ENCODE measurements at regions not wholly inside any gene's neighbourhood (a gene's known extent, or its start where the extent isn't known, plus 50 kb on each side); places are given as distances from the start of the nearest gene placed in this dataset.

GRCh38 chr3:168495932-168496331 lies 400.2 kb upstream of the GOLIM4 start:
- DNase-seq, result no peak

- DNase-seq, result no peak
Measured at GRCh38 chr3:168495270-168495669, 399.5 kb upstream of the GOLIM4 start.

GRCh38 chr3:168493412-168494205 lies 397.9 kb upstream of the GOLIM4 start:
- no peak for DNase-seq

- no peak for DNase-seq
Measured at GRCh38 chr3:168490981-168491380, 395.3 kb upstream of the GOLIM4 start.

GRCh38 chr3:168489301-168489700 lies 393.6 kb upstream of the GOLIM4 start:
- no peak for DNase-seq

- DNase-seq, result no peak
Measured at GRCh38 chr3:168485936-168486335, 390.2 kb upstream of the GOLIM4 start.

- no peak for DNase-seq
Measured at GRCh38 chr3:168476360-168476980, 380.7 kb upstream of the GOLIM4 start.

GRCh38 chr3:168475704-168476103 lies 380.0 kb upstream of the GOLIM4 start:
- no peak for DNase-seq

GRCh38 chr3:168473334-168473890 lies 377.7 kb upstream of the GOLIM4 start:
- DNase-seq, result no peak

GRCh38 chr3:168472783-168473182 lies 377.1 kb upstream of the GOLIM4 start:
- DNase-seq, result no peak

GRCh38 chr3:168470380-168470779 lies 374.7 kb upstream of the GOLIM4 start:
- no peak for DNase-seq

- no peak for DNase-seq
Measured at GRCh38 chr3:168469436-168469835, 373.7 kb upstream of the GOLIM4 start.

GRCh38 chr3:168467115-168467714 lies 371.5 kb upstream of the GOLIM4 start:
- no peak for DNase-seq

- DNase-seq, result no peak
Measured at GRCh38 chr3:168461793-168462192, 366.1 kb upstream of the GOLIM4 start.

- DNase-seq, result no peak
Measured at GRCh38 chr3:168459226-168459784, 363.6 kb upstream of the GOLIM4 start.

- DNase-seq, result no peak
Measured at GRCh38 chr3:168457954-168458539, 362.3 kb upstream of the GOLIM4 start.

- DNase-seq, result no peak
Measured at GRCh38 chr3:168455814-168456213, 360.1 kb upstream of the GOLIM4 start.

GRCh38 chr3:168453623-168454022 lies 357.9 kb upstream of the GOLIM4 start:
- DNase-seq, result no peak

GRCh38 chr3:168443965-168444364 lies 348.2 kb upstream of the GOLIM4 start:
- no peak for DNase-seq

- DNase-seq, result no peak
Measured at GRCh38 chr3:168442502-168442901, 346.8 kb upstream of the GOLIM4 start.

GRCh38 chr3:168436245-168436724 lies 340.6 kb upstream of the GOLIM4 start:
- DNase-seq, result no peak

GRCh38 chr3:168431491-168431890 lies 335.8 kb upstream of the GOLIM4 start:
- DNase-seq, result no peak

All from CD4-positive, alpha-beta T cell treated with Interleukin-21 for 1 hour (primary cell).